Ovary (tissue), 7 donors: ENCODE measurements at regions not wholly inside any gene's neighbourhood (a gene's known extent, or its start where the extent isn't known, plus 50 kb on each side); places are given as distances from the start of the nearest gene placed in this dataset.

Experiments used
- DNase-seq, 5 donors: peaks; one replicate each; pipeline ENCODE4 v3.0.0-alpha.2; 2019 to 2020
- H3K27ac ChIP-seq, 2 donors: fragments of 200-600 bp; one replicate each; pipeline versions ENCODE4 v1.5.1 to v1.8.0; 2019 to 2022
- H3K27me3 ChIP-seq: fragments of 200-600 bp; one replicate; pipeline ENCODE4 v1.8.0; 2022
- H3K36me3 ChIP-seq: fragments of 200-600 bp; sonication (generic); one replicate; pipeline ENCODE4 v1.5.1; 2019
- H3K4me1 ChIP-seq: one replicate; pipeline ENCODE4 v1.8.1; 2013; ENCODE audit warnings: mild to moderate bottlenecking, moderate library complexity; ENCODE audit not compliant: insufficient read depth
- H3K4me3 ChIP-seq: fragments of 200-600 bp; sonication (generic); one replicate; pipeline ENCODE4 v1.5.1; 2017
- H3K9me3 ChIP-seq, 2 donors: fragments of 200-600 bp in 1 of 2; sonication (generic) in 1 of 2; one replicate each; pipeline versions ENCODE4 v1.5.1 to v1.8.1; 2013 to 2019; ENCODE audit warnings: mild to moderate bottlenecking in 1 of 2, moderate library complexity in 1 of 2
- CTCF ChIP-seq, 3 donors: fragments of 450-650 bp in 2 of 3; fragments of 200-600 bp in 1 of 3; IDR thresholded peaks; one replicate each; pipeline versions ENCODE4 v1.5.1 to v1.8.0; 2016 to 2022; ENCODE audit warnings: antibody characterized with exemption in 3 of 3, mild to moderate bottlenecking in 1 of 3
- EP300 ChIP-seq: sonication (generic); formaldehyde crosslinking; IDR thresholded peaks from one replicate; pipeline ENCODE4 v1.6.1; 2017; ENCODE audit warnings: antibody characterized with exemption
- POLR2A ChIP-seq: fragments of 450-650 bp; IDR thresholded peaks from one replicate; pipeline ENCODE4 v1.6.1; 2017; ENCODE audit warnings: antibody characterized with exemption, mild to moderate bottlenecking, moderate library complexity
- WGBS, 3 donors: extraction: QIAGEN DNeasy Blood & Tissue Kit in 1 of 3; methylation state at CpG; one replicate each; pipeline versions ENCODE4 v1.1.5 to v1.1.7; 2013 to 2017; 5-methylcytosine and 5-hydroxymethylcytosine counted together
- intact Hi-C, 4 donors: fragments of 100-400 bp; cut with DNase I; formaldehyde crosslinking; loops; one replicate each; pipeline versions ENCODE4 v1.11.0 to v1.15.1; 2022 to 2023
- donor health status: DM: no; HTN: no; CAD: no; lungs with moderate emphysema.
- donor health status: DM: no; HTN: no; CAD: no.
- donor health status: Bipolar disorder and iron deficiency.
- donor health status: DM: no; HTN: no; CAD: no.
- donor health status: DM: yes; HTN: yes; CAD: no.

- TF ChIP-seq CTCF (IDR thresholded peaks at IDR 0.05) (no peak), POLR2A (no peak), EP300 (no peak)
- intact Hi-C loops = no loop called here
- no peak overlapping the region for H3K4me3 ChIP-seq
- H3K27me3 ChIP-seq = no peaks in the 10 kb centered on the region
- no peaks in the 10 kb centered on the region for H3K4me1 ChIP-seq
- no peaks in the 10 kb centered on the region for H3K36me3 ChIP-seq
- no peaks in the 10 kb centered on the region for H3K9me3 ChIP-seq
- DNase-seq = no peak
- no peak overlapping the region for H3K27ac ChIP-seq
- WGBS, 3 donors = 75 to 85% (median 82%) methylated on average over 1 of the region's 1 CpG
Observed at GRCh38 chr11:30730011-30730410, 143.9 kb upstream of the MPPED2 start.

DNA sequence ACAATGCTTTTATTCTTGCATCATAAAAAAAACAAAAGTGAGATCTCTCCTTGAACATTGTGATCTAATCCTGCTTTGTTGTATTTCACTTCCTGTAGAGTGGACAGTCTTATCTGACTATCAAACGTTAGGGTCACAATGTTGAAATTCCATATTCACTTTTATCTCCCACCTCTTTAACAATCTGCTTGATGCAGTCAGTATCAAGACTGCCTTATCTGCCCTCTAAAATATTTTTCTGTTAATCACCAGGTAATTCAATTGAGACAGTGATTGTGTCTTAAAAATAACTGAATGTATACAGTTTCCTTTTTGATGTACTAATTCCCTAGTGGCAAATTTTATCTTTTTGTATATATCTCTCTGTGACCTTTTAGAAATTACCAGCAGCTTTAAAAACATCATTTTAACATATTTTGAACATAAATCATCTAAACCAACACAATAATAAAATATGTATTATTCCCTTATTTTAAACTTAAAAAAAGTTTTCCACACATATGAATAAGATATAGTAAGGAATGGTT, 143.1 kb upstream of the MPPED2 start:
- TF ChIP-seq POLR2A (no peak), EP300 (no peak), CTCF (IDR thresholded peaks at IDR 0.05) (no peak)
- no peak overlapping the region for H3K4me3 ChIP-seq
- H3K36me3 ChIP-seq = no peaks in the 10 kb centered on the region
- 11 to 17% (median 14%) methylated on average over 1 of the region's 1 CpG for WGBS, 3 donors
- H3K9me3 ChIP-seq = no peaks in the 10 kb centered on the region
- intact Hi-C loops = no loop called here
- H3K27me3 ChIP-seq = no peaks in the 10 kb centered on the region
- DNase-seq = no peak
- no peak overlapping the region for H3K27ac ChIP-seq
- H3K4me1 ChIP-seq = no peaks in the 10 kb centered on the region

DNA sequence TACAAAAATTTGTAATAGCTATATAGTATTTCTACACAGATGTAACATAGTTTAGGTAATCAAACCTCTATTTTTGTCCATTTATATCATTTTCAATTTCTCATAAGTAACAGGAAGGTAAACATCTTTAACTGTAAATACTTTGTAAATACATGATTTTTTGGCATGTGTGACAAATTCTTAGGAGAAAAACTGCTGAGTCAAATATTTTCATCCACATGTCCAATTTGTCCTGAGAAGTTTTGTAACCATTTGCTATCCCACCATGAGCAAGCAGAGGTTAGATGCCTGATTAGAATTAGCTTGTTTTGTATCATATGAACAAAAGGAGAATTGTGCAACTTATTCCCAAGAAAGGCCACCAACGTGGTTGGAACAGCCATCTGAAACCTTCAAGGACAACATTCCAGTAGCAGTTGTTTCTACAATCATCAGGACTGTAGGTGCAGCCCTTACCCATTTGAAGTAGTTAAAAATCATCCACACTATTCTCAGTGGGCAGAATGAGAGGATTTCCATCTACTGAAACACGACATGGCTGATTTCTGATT, 139.6 kb upstream of the MPPED2 start:
- Histone ChIP-seq H3K4me3 (no peak overlapping the region), H3K4me1 (no peaks in the 10 kb centered on the region), H3K27ac (no peak overlapping the region), H3K27me3 (no peaks in the 10 kb centered on the region), H3K9me3 (no peaks in the 10 kb centered on the region), H3K36me3 (no peaks in the 10 kb centered on the region)
- intact Hi-C loops = no loop called here
- 47 to 60% (median 53%) methylated on average over 2 of the region's 2 CpGs for WGBS, 3 donors
- DNase-seq = no peak
- no peak for TF ChIP-seq POLR2A
- no peak for TF ChIP-seq EP300
- no peak for TF ChIP-seq CTCF (IDR thresholded peaks at IDR 0.05)

- DNase-seq = no peak
- peaks cover 3% of the 10 kb centered on the region for H3K4me1 ChIP-seq
- H3K4me3 ChIP-seq = no peak overlapping the region
- H3K27me3 ChIP-seq = no peaks in the 10 kb centered on the region
- no peaks in the 10 kb centered on the region for H3K36me3 ChIP-seq
- no peaks in the 10 kb centered on the region for H3K9me3 ChIP-seq
- TF ChIP-seq POLR2A (no peak), EP300 (no peak), CTCF (IDR thresholded peaks at IDR 0.05) (no peak)
- intact Hi-C loops = loop anchor here in 1 of 4 donors (5.0 kb wide), 1 partner anchor 183 kb away; no protein-coding TSS in a partner anchor
- H3K27ac ChIP-seq = no peak overlapping the region
Observed at GRCh38 chr11:30724274-30724673, 138.1 kb upstream of the MPPED2 start.
